Mononuclear cell (primary cell): ENCODE measurements at regions not wholly inside any gene's neighbourhood (a gene's known extent, or its start where the extent isn't known, plus 50 kb on each side); places are given as distances from the start of the nearest gene placed in this dataset.

Experiments used
- H3K27me3 ChIP-seq: 2 replicates; pipeline ENCODE4 v1.6.0; 2011; ENCODE audit warnings: low read length, control low read depth; ENCODE audit not compliant: insufficient read depth
- H3K4me1 ChIP-seq: 2 replicates; pipeline ENCODE4 v1.5.1; 2011; ENCODE audit warnings: mild to moderate bottlenecking, low read length, control low read depth; ENCODE audit not compliant: insufficient read depth
- H3K4me3 ChIP-seq: 2 replicates; pipeline ENCODE4 v1.5.1; 2011; ENCODE audit warnings: mild to moderate bottlenecking, low read length, moderate library complexity
- H3K9me3 ChIP-seq: 2 replicates; pipeline ENCODE4 v1.5.1; 2011; ENCODE audit warnings: low read depth, mild to moderate bottlenecking, control low read depth, low read length

GRCh38 chr15:31256378-31257265 is 70.0 kb upstream of the KLF13 start:
- Histone ChIP-seq H3K4me3 (no peak overlapping the region), H3K27me3 (no peaks in the 10 kb centered on the region), H3K9me3 (no peaks in the 10 kb centered on the region), H3K4me1 (peaks cover 61% of the 10 kb centered on the region)

GRCh38 chr15:31257286-31257685 is 69.3 kb upstream of the KLF13 start:
- Histone ChIP-seq H3K4me3 (no peak overlapping the region), H3K4me1 (peaks cover 67% of the 10 kb centered on the region), H3K27me3 (no peaks in the 10 kb centered on the region), H3K9me3 (no peaks in the 10 kb centered on the region)

- peaks cover 77% of the 10 kb centered on the region for H3K4me1 ChIP-seq
- no peak overlapping the region for H3K4me3 ChIP-seq
- H3K9me3 ChIP-seq = no peaks in the 10 kb centered on the region
- no peaks in the 10 kb centered on the region for H3K27me3 ChIP-seq
Observed at GRCh38 chr15:31258260-31258659, 68.4 kb upstream of the KLF13 start.

GRCh38 chr15:31259562-31260252 is 66.9 kb upstream of the KLF13 start:
- H3K4me1 ChIP-seq = peaks cover 85% of the 10 kb centered on the region
- no peak overlapping the region for H3K4me3 ChIP-seq
- no peaks in the 10 kb centered on the region for H3K9me3 ChIP-seq
- no peaks in the 10 kb centered on the region for H3K27me3 ChIP-seq

- peaks cover 85% of the 10 kb centered on the region for H3K4me1 ChIP-seq
- H3K4me3 ChIP-seq = no peak overlapping the region
- no peaks in the 10 kb centered on the region for H3K9me3 ChIP-seq
- H3K27me3 ChIP-seq = no peaks in the 10 kb centered on the region
Observed at GRCh38 chr15:31260646-31261265, 65.9 kb upstream of the KLF13 start.

- no peaks in the 10 kb centered on the region for H3K27me3 ChIP-seq
- no peak overlapping the region for H3K4me3 ChIP-seq
- peaks cover 85% of the 10 kb centered on the region for H3K4me1 ChIP-seq
- H3K9me3 ChIP-seq = no peaks in the 10 kb centered on the region
Observed at GRCh38 chr15:31261266-31262142, 65.1 kb upstream of the KLF13 start.

- H3K9me3 ChIP-seq = no peaks in the 10 kb centered on the region
- no peak overlapping the region for H3K4me3 ChIP-seq
- H3K27me3 ChIP-seq = no peaks in the 10 kb centered on the region
- H3K4me1 ChIP-seq = peaks cover 85% of the 10 kb centered on the region
Observed at GRCh38 chr15:31262143-31262530, 64.5 kb upstream of the KLF13 start.

- Histone ChIP-seq H3K27me3 (no peaks in the 10 kb centered on the region), H3K4me1 (peaks cover 91% of the 10 kb centered on the region), H3K9me3 (no peaks in the 10 kb centered on the region), H3K4me3 (no peak overlapping the region)
Observed at GRCh38 chr15:31262901-31263671, 63.5 kb upstream of the KLF13 start.

GRCh38 chr15:31263751-31264558 is 62.7 kb upstream of the KLF13 start:
- no peaks in the 10 kb centered on the region for H3K27me3 ChIP-seq
- H3K9me3 ChIP-seq = no peaks in the 10 kb centered on the region
- no peak overlapping the region for H3K4me3 ChIP-seq
- H3K4me1 ChIP-seq = peaks cover 97% of the 10 kb centered on the region

GRCh38 chr15:31264559-31265089 is 62.0 kb upstream of the KLF13 start:
- Histone ChIP-seq H3K4me1 (peaks cover 99% of the 10 kb centered on the region), H3K9me3 (no peaks in the 10 kb centered on the region), H3K27me3 (no peaks in the 10 kb centered on the region), H3K4me3 (no peak overlapping the region)

- Histone ChIP-seq H3K4me3 (no peak overlapping the region), H3K4me1 (peaks cover 100% of the 10 kb centered on the region), H3K27me3 (no peaks in the 10 kb centered on the region), H3K9me3 (no peaks in the 10 kb centered on the region)
Observed at GRCh38 chr15:31265090-31265870, 61.4 kb upstream of the KLF13 start.

GRCh38 chr15:31265871-31266711 is 60.5 kb upstream of the KLF13 start:
- Histone ChIP-seq H3K4me3 (no peak overlapping the region), H3K9me3 (no peaks in the 10 kb centered on the region), H3K27me3 (no peaks in the 10 kb centered on the region), H3K4me1 (peaks cover 100% of the 10 kb centered on the region)
